C4-2B (cell line): ENCODE measurements at regions not wholly inside any gene's neighbourhood (a gene's known extent, or its start where the extent isn't known, plus 50 kb on each side); places are given as distances from the start of the nearest gene placed in this dataset.

Experiments used
- CTCF ChIP-seq: fragments of 450-650 bp; conservative IDR thresholded peaks from 2 replicates; pipeline ENCODE4 v1.5.1; 2017; ENCODE audit warnings: mild to moderate bottlenecking
- ZFX ChIP-seq: fragments of 450-650 bp; IDR thresholded peaks from 2 replicates; pipeline ENCODE4 v1.6.1; 2017

GRCh38 chr2:34961822-34962221 is 1362.7 kb upstream of the FAM98A start:
- no peak for TF ChIP-seq CTCF
- no peak for TF ChIP-seq ZFX
